K562 (cell line): ENCODE measurements at regions not wholly inside any gene's neighbourhood (a gene's known extent, or its start where the extent isn't known, plus 50 kb on each side); places are given as distances from the start of the nearest gene placed in this dataset.

Experiments
- ATAC-seq: fragments of 200-7000 bp; cut with Tn5 transposase; 3 replicates; pipeline ENCODE4 v1.9.1; 2020; ENCODE audit warnings: moderate library complexity
- BruUV-seq: library from RNA; stranded (reverse); fragments of 400-500 nt; replicated peaks from 2 replicates; lab custom pipeline; 2021; lab: Mats Ljungman, UMichigan
- CTCF ChIA-PET: fragments of 300-600 bp; formaldehyde crosslinking; extraction: SDS; loops from one replicate; lab custom pipeline; 2021; ENCODE audit warnings: low intra/inter-chr PET ratio; lab: Yijun Ruan, JAX
- POLR2A ChIA-PET: fragments of 300-600, 350-650 bp; sonication (Branson Sonifier 250); formaldehyde crosslinking; extraction: SDS; loops from one replicate; lab custom pipeline; 2021; ENCODE audit warnings: antibody characterized with exemption, inconsistent platforms; lab: Yijun Ruan, JAX
- DNase-seq, 4 experiments: peaks; one replicate each; pipeline versions ENCODE4 v3.0.0 to v3.0.0-alpha.2; 2011 to 2018; ENCODE audit warnings: low spot score in 3 of 4, mixed read lengths in 3 of 4; ENCODE audit errors: extremely low read depth in 1 of 4
- FAIRE-seq: peaks from 2 replicates; lab custom pipeline; 2011; peaks lifted over from hg19 to GRCh38; lab: Jason Lieb, UNC
- H2AFZ ChIP-seq: 2 replicates; pipeline ENCODE4 v1.6.0; 2011; ENCODE audit warnings: low read depth, low read length, control low read depth, inconsistent platforms
- H3K27ac ChIP-seq: fragments of 200-600 bp; 3 replicates; pipeline ENCODE4 v1.8.0; 2011; ENCODE audit warnings: low read depth, mild to moderate bottlenecking, control low read depth, inconsistent platforms, low read length, moderate library complexity, mixed read lengths; ENCODE audit errors: extremely low read depth
- H3K27me3 ChIP-seq, 2 experiments: fragments of 300-600 bp in 1 of 2; 2 replicates in 1 of 2; 3 replicates in 1 of 2; pipeline versions ENCODE4 v1.6.0 to v1.8.0; 2011; ENCODE audit warnings: inconsistent platforms in 2 of 2, low read length in 2 of 2, mild to moderate bottlenecking in 1 of 2, mixed read lengths in 1 of 2, moderate library complexity in 1 of 2; ENCODE audit not compliant: control insufficient read depth in 2 of 2, insufficient read depth in 2 of 2
- H3K36me3 ChIP-seq: fragments of 300-600 bp; 3 replicates; pipeline ENCODE4 v1.8.0; 2011; ENCODE audit warnings: mild to moderate bottlenecking, low read length, inconsistent platforms; ENCODE audit not compliant: control insufficient read depth, insufficient read depth
- H3K4me1 ChIP-seq, 2 experiments: fragments of 200-600 bp in 1 of 2; replicated peaks in 1 of 2; 2 replicates in 1 of 2; 3 replicates in 1 of 2; pipeline versions ENCODE4 v1.5.1 to v1.8.0; 2011; ENCODE audit warnings: inconsistent platforms in 2 of 2, low read length in 2 of 2, mild to moderate bottlenecking in 1 of 2, mixed read lengths in 1 of 2, moderate library complexity in 1 of 2; ENCODE audit not compliant: control insufficient read depth in 2 of 2, insufficient read depth in 2 of 2
- H3K4me2 ChIP-seq: 2 replicates; pipeline ENCODE4 v1.6.1; 2011; ENCODE audit warnings: low read length, control low read depth, inconsistent platforms, mixed read lengths; ENCODE audit not compliant: insufficient read depth
- H3K4me3 ChIP-seq: fragments of 200-600 bp; sonication (generic), shearing (Covaris generic); 2 replicates; pipeline ENCODE4 v1.5.1; 2016; ENCODE audit warnings: control low read depth, inconsistent platforms
- H3K79me2 ChIP-seq: fragments of 200-600 bp; 3 replicates; pipeline ENCODE4 v1.8.0; 2011; ENCODE audit warnings: low read length, inconsistent platforms; ENCODE audit not compliant: control insufficient read depth, insufficient read depth
- H3K9ac ChIP-seq, 2 experiments: 2 replicates each; pipeline versions ENCODE4 v1.6.0 to v1.6.1; 2011; ENCODE audit warnings: low read depth in 2 of 2, low read length in 2 of 2, control low read depth in 1 of 2, inconsistent platforms in 1 of 2, mild to moderate bottlenecking in 1 of 2, mixed read lengths in 1 of 2; ENCODE audit not compliant: insufficient read depth in 1 of 2
- H3K9me1 ChIP-seq: one replicate; pipeline ENCODE4 v1.6.0; 2011; ENCODE audit warnings: inconsistent platforms, mild to moderate bottlenecking, low read length, moderate library complexity; ENCODE audit not compliant: control insufficient read depth, insufficient read depth
- H3K9me3 ChIP-seq: replicated peaks from 2 replicates; pipeline ENCODE4 v1.5.1; 2011; ENCODE audit warnings: low read depth, low read length, inconsistent platforms; ENCODE audit not compliant: control insufficient read depth, insufficient read depth
- H4K20me1 ChIP-seq: replicated peaks from 2 replicates; pipeline ENCODE4 v1.6.1; 2011; ENCODE audit warnings: low read length, inconsistent platforms, mixed read lengths; ENCODE audit not compliant: control insufficient read depth, insufficient read depth
- CBFA2T3 ChIP-seq: fragments of 450-650 bp; IDR thresholded peaks from 2 replicates; pipeline ENCODE4 v1.6.1; 2017
- MCM3 ChIP-seq: fragments of 450-650 bp; IDR thresholded peaks from 2 replicates; pipeline ENCODE4 v1.6.1; 2016
- NUFIP1 ChIP-seq: fragments of 450-650 bp; IDR thresholded peaks from 2 replicates; pipeline ENCODE4 v1.6.1; 2018; ENCODE audit not compliant: partially characterized antibody
- OTX1 ChIP-seq: fragments of 450-650 bp; formaldehyde crosslinking; IDR thresholded peaks from 2 replicates; pipeline ENCODE4 v1.4.0; 2022; ENCODE audit warnings: mild to moderate bottlenecking
- PTTG1 ChIP-seq: fragments of 450-650 bp; IDR thresholded peaks from 2 replicates; pipeline ENCODE4 v1.6.1; 2016; ENCODE audit warnings: low read depth, mild to moderate bottlenecking, missing genetic modification characterization, missing compliant biosample characterization
- SAFB2 ChIP-seq: fragments of 200-400 bp; formaldehyde crosslinking; IDR thresholded peaks from 2 replicates; pipeline ENCODE4 v1.6.1; 2018; ENCODE audit warnings: borderline replicate concordance, low read length, low read depth, moderate library complexity; ENCODE audit not compliant: severe bottlenecking
- STAT6 ChIP-seq: sonication (generic); formaldehyde crosslinking; IDR thresholded peaks from 2 replicates; pipeline ENCODE4 v1.8.1; 2023; ENCODE audit warnings: mild to moderate bottlenecking, missing genetic modification reagents
- TCF7L2 ChIP-seq: fragments of 150-350 bp; IDR thresholded peaks from 2 replicates; pipeline ENCODE4 v1.6.1; 2016; ENCODE audit warnings: low read depth, mild to moderate bottlenecking, low read length, moderate library complexity
- TEAD4 ChIP-seq, 2 experiments: sonication (generic) in 1 of 2; formaldehyde crosslinking in 1 of 2; IDR thresholded peaks; 2 replicates each; pipeline versions ENCODE4 v1.6.1 to v1.8.0; 2012 to 2022; ENCODE audit warnings: borderline replicate concordance in 1 of 2, inconsistent platforms in 1 of 2, low read length in 1 of 2, mild to moderate bottlenecking in 1 of 2, missing genetic modification reagents in 1 of 2
- ZBTB1 ChIP-seq: sonication (generic); formaldehyde crosslinking; IDR thresholded peaks from 2 replicates; pipeline ENCODE4 v1.8.1; 2023; ENCODE audit warnings: missing genetic modification reagents, low read depth, mild to moderate bottlenecking, borderline replicate concordance
- ZNF12 ChIP-seq: sonication (generic); formaldehyde crosslinking; IDR thresholded peaks from 2 replicates; pipeline ENCODE4 v1.4.0; 2020; ENCODE audit warnings: mild to moderate bottlenecking, missing genetic modification reagents
- ZNF24 ChIP-seq: fragments of 450-650 bp; IDR thresholded peaks from 2 replicates; pipeline ENCODE4 v1.6.1; 2016
- WGBS: fragments of 100-300 bp; shearing (Covaris generic); methylation state at CpG from one replicate; pipeline ENCODE4 v1.1.6; 2016; ENCODE audit warnings: low coverage, mixed read lengths; ENCODE audit not compliant: insufficient coverage; ENCODE audit errors: missing lambda C conversion rate; 5-methylcytosine and 5-hydroxymethylcytosine counted together
- in situ Hi-C: fragments of 300-500 bp; cut with MboI; formaldehyde crosslinking; loops from 4 replicates; pipeline ENCODE4 v1.15.0; 2018; ENCODE audit warnings: inconsistent platforms, mixed read lengths
- intact Hi-C: fragments of 100-400 bp; cut with micrococcal nuclease; formaldehyde crosslinking; loops from 2 replicates; pipeline ENCODE4 v1.14.2; 2022
- TF ChIP-seq, protein P1 (sequence below), 2 experiments: IDR thresholded peaks; 2 replicates each; pipeline ENCODE4 v1.6.1; 2012; ENCODE audit warnings: improper control_type of control experiment in 2 of 2, low read depth in 2 of 2, low read length in 2 of 2, borderline replicate concordance in 1 of 2
- TF ChIP-seq, protein P2 (sequence below): sonication (generic); formaldehyde crosslinking; IDR thresholded peaks from 2 replicates; pipeline ENCODE4 v1.8.0; 2023; ENCODE audit warnings: mild to moderate bottlenecking, missing genetic modification reagents

DNA sequence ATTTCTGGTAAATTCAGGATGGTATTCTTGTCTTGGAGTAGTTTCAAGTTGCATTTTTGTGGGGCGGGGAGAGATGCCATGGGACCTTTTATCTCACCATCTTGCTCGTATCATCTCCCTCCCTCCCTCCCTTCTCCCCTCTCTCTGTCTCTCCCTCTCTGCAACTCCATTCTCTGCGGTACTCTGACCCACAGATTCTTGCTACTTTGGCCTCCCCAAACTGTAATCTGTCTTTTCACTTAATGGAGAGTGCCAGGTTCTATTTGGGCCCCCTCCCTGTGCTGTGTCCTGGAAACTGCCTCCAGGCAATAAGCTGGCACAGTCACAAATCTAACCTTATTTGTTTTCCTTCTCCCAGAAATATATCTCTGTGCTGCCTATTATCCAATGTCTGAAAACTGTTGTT, 175.2 kb downstream of the PAWR start (continued):
- TF ChIP-seq, protein P1, sequence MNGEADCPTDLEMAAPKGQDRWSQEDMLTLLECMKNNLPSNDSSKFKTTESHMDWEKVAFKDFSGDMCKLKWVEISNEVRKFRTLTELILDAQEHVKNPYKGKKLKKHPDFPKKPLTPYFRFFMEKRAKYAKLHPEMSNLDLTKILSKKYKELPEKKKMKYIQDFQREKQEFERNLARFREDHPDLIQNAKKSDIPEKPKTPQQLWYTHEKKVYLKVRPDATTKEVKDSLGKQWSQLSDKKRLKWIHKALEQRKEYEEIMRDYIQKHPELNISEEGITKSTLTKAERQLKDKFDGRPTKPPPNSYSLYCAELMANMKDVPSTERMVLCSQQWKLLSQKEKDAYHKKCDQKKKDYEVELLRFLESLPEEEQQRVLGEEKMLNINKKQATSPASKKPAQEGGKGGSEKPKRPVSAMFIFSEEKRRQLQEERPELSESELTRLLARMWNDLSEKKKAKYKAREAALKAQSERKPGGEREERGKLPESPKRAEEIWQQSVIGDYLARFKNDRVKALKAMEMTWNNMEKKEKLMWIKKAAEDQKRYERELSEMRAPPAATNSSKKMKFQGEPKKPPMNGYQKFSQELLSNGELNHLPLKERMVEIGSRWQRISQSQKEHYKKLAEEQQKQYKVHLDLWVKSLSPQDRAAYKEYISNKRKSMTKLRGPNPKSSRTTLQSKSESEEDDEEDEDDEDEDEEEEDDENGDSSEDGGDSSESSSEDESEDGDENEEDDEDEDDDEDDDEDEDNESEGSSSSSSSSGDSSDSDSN (IDR thresholded peaks at IDR 0.05; ENCODE audit: borderline replicate concordance in 1 of 2, low read depth in 2 of 2, low read length in 2 of 2), result no peak
- TF ChIP-seq ZBTB1 (CRISPR knock-in tag), result no peak
- no peak for TF ChIP-seq NUFIP1
- TF ChIP-seq TEAD4 (IDR thresholded peaks at IDR 0.05; ENCODE audit: low read length), result no peak
- TF ChIP-seq TEAD4 (CRISPR knock-in tag; IDR thresholded peaks at IDR 0.05; ENCODE audit: borderline replicate concordance), result no peak
- no peak for TF ChIP-seq ZNF12 (CRISPR knock-in tag)
- no peak for TF ChIP-seq MCM3

GRCh38 chr12:79514730-79515529, 175.8 kb downstream of the PAWR start:
- Histone ChIP-seq H3K27ac (no peak overlapping the region), H3K4me2 (no peak overlapping the region), H3K36me3 (no peaks in the 10 kb centered on the region), H3K27me3 (no peaks in the 10 kb centered on the region), H3K9me1 (no peaks in the 10 kb centered on the region), H3K9me3 (peaks cover 1% of the 10 kb centered on the region; the same call in 1 of the 2 replicates), H4K20me1 (no peaks in the 10 kb centered on the region), H2AFZ (no peak overlapping the region), H3K4me3 (no peak overlapping the region), H3K79me2 (no peaks in the 10 kb centered on the region), H3K4me1 (no peaks in the 10 kb centered on the region), H3K9ac (no peak overlapping the region)
- POLR2A ChIA-PET, result no interaction called here
- CTCF ChIA-PET, result no interaction called here
- BruUV-seq, result no TSS peak
- FAIRE-seq (no peak), DNase-seq (no peak), ATAC-seq (no peak)
- in situ Hi-C loops, result no loop called here
- intact Hi-C loops, result no loop called here
- WGBS, result 0% methylated on average over 1 of the region's 1 CpG
- TF ChIP-seq CBFA2T3, result no peak
- TF ChIP-seq PTTG1, result no peak
- TF ChIP-seq TCF7L2, result no peak
- no peak for TF ChIP-seq SAFB2
- TF ChIP-seq ZNF24, result no peak
- TF ChIP-seq STAT6 (CRISPR knock-in tag), result no peak
- no peak for TF ChIP-seq OTX1 (CRISPR knock-in tag)
- TF ChIP-seq, protein P2, sequence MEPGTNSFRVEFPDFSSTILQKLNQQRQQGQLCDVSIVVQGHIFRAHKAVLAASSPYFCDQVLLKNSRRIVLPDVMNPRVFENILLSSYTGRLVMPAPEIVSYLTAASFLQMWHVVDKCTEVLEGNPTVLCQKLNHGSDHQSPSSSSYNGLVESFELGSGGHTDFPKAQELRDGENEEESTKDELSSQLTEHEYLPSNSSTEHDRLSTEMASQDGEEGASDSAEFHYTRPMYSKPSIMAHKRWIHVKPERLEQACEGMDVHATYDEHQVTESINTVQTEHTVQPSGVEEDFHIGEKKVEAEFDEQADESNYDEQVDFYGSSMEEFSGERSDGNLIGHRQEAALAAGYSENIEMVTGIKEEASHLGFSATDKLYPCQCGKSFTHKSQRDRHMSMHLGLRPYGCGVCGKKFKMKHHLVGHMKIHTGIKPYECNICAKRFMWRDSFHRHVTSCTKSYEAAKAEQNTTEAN (CRISPR knock-in tag), result no peak
